C4-2B (cell line): ENCODE measurements at regions not wholly inside any gene's neighbourhood (a gene's known extent, or its start where the extent isn't known, plus 50 kb on each side); places are given as distances from the start of the nearest gene placed in this dataset.

Experiments
- CTCF ChIP-seq: fragments of 450-650 bp; conservative IDR thresholded peaks from 2 replicates; pipeline ENCODE4 v1.5.1; 2017; ENCODE audit warnings: mild to moderate bottlenecking
- ZFX ChIP-seq: fragments of 450-650 bp; IDR thresholded peaks from 2 replicates; pipeline ENCODE4 v1.6.1; 2017

DNA sequence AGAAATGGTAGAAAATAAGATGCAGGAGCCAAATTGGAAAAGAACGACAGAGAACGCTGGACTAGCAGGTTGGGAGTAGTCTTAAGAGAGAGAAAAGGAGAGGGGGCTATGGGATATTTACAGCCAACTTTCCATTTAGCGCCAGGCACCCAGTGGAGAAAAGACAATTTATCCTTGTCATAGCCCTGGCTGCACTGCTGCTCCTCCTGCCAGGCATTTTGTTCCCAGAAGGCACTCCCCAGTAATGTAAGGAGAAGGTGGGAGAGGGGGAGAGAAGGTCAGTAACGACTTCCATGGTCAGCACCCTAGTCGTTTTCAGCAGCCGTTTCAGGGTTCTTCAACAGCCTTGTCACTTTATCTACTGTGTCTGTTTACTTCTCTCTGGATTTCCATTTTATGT lies 159.0 kb downstream of the TRMT11 start:
- no peak for TF ChIP-seq CTCF
- no peak for TF ChIP-seq ZFX
